GM19099 (cell line): ENCODE measurements at regions not wholly inside any gene's neighbourhood (a gene's known extent, or its start where the extent isn't known, plus 50 kb on each side); places are given as distances from the start of the nearest gene placed in this dataset.

Experiments
- POLR2A ChIP-seq: IDR thresholded peaks from 3 replicates; pipeline ENCODE4 v1.6.1; 2011; ENCODE audit warnings: low read depth; ENCODE audit not compliant: insufficient read length; ENCODE audit errors: extremely low read depth

GRCh38 chr15:69505956-69506556, 53.4 kb downstream of the RPLP1 start:
- no peak for TF ChIP-seq POLR2A

GRCh38 chr15:69508659-69509058, 56.0 kb downstream of the RPLP1 start:
- no peak for TF ChIP-seq POLR2A

- TF ChIP-seq POLR2A = no peak
Measured at GRCh38 chr15:69509131-69509530, 56.5 kb downstream of the RPLP1 start.

- TF ChIP-seq POLR2A = no peak
Measured at GRCh38 chr15:69510556-69510955, 57.9 kb downstream of the RPLP1 start.

GRCh38 chr15:69511015-69511414, 58.4 kb downstream of the RPLP1 start:
- TF ChIP-seq POLR2A = no peak

GRCh38 chr15:69511716-69512340, 59.2 kb downstream of the RPLP1 start:
- no peak for TF ChIP-seq POLR2A

GRCh38 chr15:69513450-69513960, 60.9 kb downstream of the RPLP1 start:
- TF ChIP-seq POLR2A = no peak

GRCh38 chr15:69513986-69514385, 61.4 kb downstream of the RPLP1 start:
- no peak for TF ChIP-seq POLR2A

GRCh38 chr15:69515508-69515907, 62.9 kb downstream of the RPLP1 start:
- TF ChIP-seq POLR2A = no peak

GRCh38 chr15:69515926-69516325, 63.3 kb downstream of the RPLP1 start:
- TF ChIP-seq POLR2A = no peak

- TF ChIP-seq POLR2A = no peak
Measured at GRCh38 chr15:69517052-69517451, 64.4 kb downstream of the RPLP1 start.

- TF ChIP-seq POLR2A = no peak
Measured at GRCh38 chr15:69518806-69519205, 66.2 kb downstream of the RPLP1 start.

- TF ChIP-seq POLR2A = no peak
Measured at GRCh38 chr15:69520067-69520466, 67.4 kb downstream of the RPLP1 start.

GRCh38 chr15:69522361-69522760, 69.7 kb downstream of the RPLP1 start:
- TF ChIP-seq POLR2A = no peak

- no peak for TF ChIP-seq POLR2A
Measured at GRCh38 chr15:69523010-69524001, 70.7 kb downstream of the RPLP1 start.

- no peak for TF ChIP-seq POLR2A
Measured at GRCh38 chr15:69524296-69524695, 71.7 kb downstream of the RPLP1 start.

- TF ChIP-seq POLR2A = no peak
Measured at GRCh38 chr15:69524814-69525213, 72.2 kb downstream of the RPLP1 start.
